T47D (cell line): ENCODE measurements at regions not wholly inside any gene's neighbourhood (a gene's known extent, or its start where the extent isn't known, plus 50 kb on each side); places are given as distances from the start of the nearest gene placed in this dataset.

Source experiments
- DNase-seq, 2 experiments: peaks; one replicate each; pipeline versions ENCODE4 v3.0.0 to v3.0.0-alpha.2; 2011 to 2012; ENCODE audit warnings: low read depth in 1 of 2, low spot score in 1 of 2
- JUND ChIP-seq: IDR thresholded peaks from 2 replicates; pipeline ENCODE4 v1.6.1; 2012; ENCODE audit warnings: low read depth
- in situ Hi-C: cut with HindIII; loops from 2 replicates; pipeline ENCODE4 v1.10.0; 2016; ENCODE audit warnings: low sequenced_read_pairs, low pct_unique_long_range_greater_than_20kb

DNA sequence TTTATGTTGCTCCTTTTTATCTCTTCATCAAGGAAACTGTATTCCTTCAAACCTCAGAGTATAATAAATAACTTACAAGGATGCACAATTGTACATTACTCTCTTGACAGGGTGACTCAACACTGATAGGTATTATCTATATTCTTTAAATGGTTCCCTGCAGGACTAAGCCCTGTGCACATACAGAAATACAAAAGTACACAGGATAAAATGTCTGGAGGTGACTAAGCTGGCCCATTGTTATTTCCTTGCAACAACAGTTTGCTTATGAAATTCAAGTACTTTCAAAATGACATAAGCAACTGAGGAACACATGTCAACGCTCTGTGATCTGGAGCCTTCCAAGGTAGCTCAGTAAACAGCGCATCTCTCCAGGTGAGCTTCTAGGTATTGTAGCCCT lies 83.8 kb upstream of the RPL34 start:
- DNase-seq = peak in 1 of 2 experiments; percentile 10
- TF ChIP-seq JUND = no peak
- in situ Hi-C loops = no loop called here

DNA sequence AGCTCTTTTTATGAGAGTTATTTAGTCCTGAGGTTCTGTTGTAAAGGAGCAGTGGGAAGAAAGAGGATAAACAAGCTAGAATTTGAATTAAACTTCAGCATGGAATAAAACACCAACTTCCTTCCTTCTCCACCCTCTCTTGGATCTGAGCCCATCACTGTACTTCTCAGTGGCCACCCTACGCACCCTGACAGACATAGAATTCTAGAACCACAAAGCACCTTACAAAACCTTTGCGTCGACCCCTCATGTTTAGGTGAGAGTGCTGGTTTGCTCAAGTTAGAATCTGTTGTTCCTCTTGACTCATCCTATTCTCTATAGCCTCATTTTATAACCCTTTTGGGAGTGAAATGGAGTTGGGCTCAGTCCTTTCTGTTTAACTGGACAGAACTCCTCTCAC lies 84.6 kb upstream of the RPL34 start:
- TF ChIP-seq JUND = no peak
- DNase-seq = no peak
- in situ Hi-C loops = no loop called here

GRCh38 chr4:108533876-108534275 lies 86.5 kb upstream of the RPL34 start:
- DNase-seq = peak in 1 of 2 experiments; percentile 12
- in situ Hi-C loops = no loop called here
- no peak for TF ChIP-seq JUND

GRCh38 chr4:108533245-108533844 lies 87.0 kb upstream of the RPL34 start:
- DNase-seq = no peak
- in situ Hi-C loops = no loop called here
- no peak for TF ChIP-seq JUND

GRCh38 chr4:108532738-108533137 lies 87.6 kb upstream of the RPL34 start:
- no peak for DNase-seq
- no peak for TF ChIP-seq JUND
- in situ Hi-C loops = no loop called here

- DNase-seq = no peak
- TF ChIP-seq JUND = no peak
- in situ Hi-C loops = no loop called here
Measured at GRCh38 chr4:108532187-108532586, 88.2 kb upstream of the RPL34 start.

DNA sequence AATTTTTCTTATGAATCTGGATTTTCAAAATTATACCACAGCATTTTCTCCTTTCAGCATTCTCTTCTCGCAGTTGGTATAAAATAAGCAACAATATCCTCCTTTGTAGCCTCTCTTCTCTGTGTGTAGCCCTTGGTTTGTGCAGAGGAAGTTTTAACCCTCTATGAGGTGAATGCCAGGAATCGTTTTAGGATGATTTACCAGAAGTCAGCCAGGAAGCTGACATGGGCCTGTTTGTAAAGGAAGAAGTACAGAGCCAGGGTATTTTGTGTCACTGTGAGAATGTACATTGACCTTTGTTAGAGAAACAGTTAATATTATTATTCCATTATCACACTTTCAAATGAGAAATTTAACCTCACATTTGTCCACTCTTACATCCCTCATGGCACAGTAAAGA lies 88.9 kb upstream of the RPL34 start:
- no peak for DNase-seq
- TF ChIP-seq JUND = no peak
- in situ Hi-C loops = no loop called here

DNA sequence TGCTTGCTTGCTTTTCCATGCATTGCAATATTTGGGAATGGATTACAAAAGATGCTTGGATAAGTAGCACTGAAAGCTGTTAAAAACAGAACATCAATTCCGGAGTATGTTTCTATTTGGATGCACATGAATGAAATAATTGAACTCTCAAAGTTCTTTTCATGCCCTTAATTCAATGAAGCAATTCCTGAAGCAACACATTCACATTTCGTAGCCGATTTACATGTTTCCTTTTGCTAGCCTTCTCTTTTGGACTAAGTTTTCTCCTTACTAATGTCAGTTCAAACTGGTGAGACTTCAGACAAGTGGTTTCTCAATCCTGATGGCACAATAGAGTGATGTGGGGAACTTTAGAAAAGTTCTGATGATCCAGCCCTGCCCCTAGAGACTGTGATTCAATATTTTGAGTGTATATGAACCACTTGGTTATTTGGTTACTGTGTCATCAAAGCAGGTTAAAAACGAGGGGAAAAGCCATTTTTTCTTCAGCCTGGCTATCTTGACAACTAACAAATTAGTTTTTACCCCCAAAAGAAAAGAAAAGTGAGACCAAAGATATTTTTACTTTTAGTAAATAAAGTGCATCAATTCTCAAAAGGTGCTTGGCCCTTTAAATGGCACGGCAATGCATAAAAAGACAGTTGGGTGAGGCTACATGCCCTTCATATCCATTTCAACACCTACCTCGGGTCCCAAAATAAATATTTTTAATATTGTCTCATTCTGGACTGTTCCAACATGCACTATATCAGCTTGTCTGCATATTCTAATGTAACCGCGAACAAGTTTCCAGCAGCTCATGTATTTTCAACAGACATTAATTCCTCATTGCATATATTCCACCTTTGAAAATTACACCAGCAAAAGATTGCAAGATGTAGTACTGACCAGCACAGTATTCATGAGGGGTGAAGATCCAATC lies 90.1 kb upstream of the RPL34 start:
- no peak for DNase-seq
- TF ChIP-seq JUND = no peak
- in situ Hi-C loops = no loop called here

DNA sequence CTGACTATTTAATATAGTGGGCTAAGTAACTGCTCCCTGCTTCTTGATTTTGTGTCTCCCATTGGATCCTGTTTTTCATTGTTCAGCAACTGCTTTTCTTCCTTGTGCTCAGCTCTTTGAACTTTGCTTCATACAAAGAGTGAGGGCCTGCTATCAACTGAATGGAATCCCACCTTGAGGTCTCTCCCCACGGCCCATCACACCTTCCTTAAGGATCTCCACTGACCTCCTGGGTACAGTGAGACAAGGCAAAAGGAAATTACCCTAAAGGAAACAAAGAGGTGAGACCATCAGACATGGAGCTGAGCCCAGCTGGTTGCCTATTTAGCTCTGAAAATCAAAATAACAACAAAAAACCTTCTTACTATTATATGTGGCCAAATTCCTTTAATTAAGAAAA lies 91.3 kb upstream of the RPL34 start:
- no peak for DNase-seq
- no peak for TF ChIP-seq JUND
- in situ Hi-C loops = no loop called here

GRCh38 chr4:108527723-108528122 lies 92.7 kb upstream of the RPL34 start:
- no peak for TF ChIP-seq JUND
- no peak for DNase-seq
- in situ Hi-C loops = no loop called here

GRCh38 chr4:108520807-108521206 lies 99.6 kb upstream of the RPL34 start:
- DNase-seq = no peak
- no peak for TF ChIP-seq JUND
- in situ Hi-C loops = no loop called here

- TF ChIP-seq JUND = no peak
- in situ Hi-C loops = no loop called here
- DNase-seq = no peak
Measured at GRCh38 chr4:108519911-108520601, 100.3 kb upstream of the RPL34 start.
